ENCODE measurements at regions not wholly inside any gene's neighbourhood (a gene's known extent, or its start where the extent isn't known, plus 50 kb on each side); places are given as distances from the start of the nearest gene placed in this dataset.

- TF ChIP-seq, protein P1, sequence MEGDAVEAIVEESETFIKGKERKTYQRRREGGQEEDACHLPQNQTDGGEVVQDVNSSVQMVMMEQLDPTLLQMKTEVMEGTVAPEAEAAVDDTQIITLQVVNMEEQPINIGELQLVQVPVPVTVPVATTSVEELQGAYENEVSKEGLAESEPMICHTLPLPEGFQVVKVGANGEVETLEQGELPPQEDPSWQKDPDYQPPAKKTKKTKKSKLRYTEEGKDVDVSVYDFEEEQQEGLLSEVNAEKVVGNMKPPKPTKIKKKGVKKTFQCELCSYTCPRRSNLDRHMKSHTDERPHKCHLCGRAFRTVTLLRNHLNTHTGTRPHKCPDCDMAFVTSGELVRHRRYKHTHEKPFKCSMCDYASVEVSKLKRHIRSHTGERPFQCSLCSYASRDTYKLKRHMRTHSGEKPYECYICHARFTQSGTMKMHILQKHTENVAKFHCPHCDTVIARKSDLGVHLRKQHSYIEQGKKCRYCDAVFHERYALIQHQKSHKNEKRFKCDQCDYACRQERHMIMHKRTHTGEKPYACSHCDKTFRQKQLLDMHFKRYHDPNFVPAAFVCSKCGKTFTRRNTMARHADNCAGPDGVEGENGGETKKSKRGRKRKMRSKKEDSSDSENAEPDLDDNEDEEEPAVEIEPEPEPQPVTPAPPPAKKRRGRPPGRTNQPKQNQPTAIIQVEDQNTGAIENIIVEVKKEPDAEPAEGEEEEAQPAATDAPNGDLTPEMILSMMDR (IDR thresholded peaks at IDR 0.05) = no peak
- no peak for TF ChIP-seq POLR2A (IDR thresholded peaks at IDR 0.05)
Observed at GRCh38 chr6:155595284-155595683, 139.6 kb upstream of the NOX3 start.
